ENCODE measurements at regions not wholly inside any gene's neighbourhood (a gene's known extent, or its start where the extent isn't known, plus 50 kb on each side); places are given as distances from the start of the nearest gene placed in this dataset.

DNA sequence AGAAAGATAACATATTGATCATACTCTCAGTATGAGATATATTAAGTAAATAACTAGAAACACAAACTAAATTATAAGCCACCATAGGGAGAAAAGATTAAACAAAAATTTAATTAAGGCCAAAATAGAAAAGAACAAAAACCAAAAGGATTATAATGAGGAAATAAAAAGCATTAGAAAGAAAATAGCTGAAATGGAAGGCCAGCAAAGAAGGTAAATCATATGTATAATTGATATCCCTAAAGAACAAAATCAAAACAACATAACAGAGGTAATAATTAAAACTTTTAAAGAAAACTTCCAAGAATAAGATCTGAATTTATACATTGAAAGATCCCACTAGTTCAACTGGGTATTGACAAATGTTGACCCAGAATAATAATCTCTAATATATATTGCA is 453.0 kb downstream of the LRRIQ3 start (continued):
- TF ChIP-seq, protein P1, sequence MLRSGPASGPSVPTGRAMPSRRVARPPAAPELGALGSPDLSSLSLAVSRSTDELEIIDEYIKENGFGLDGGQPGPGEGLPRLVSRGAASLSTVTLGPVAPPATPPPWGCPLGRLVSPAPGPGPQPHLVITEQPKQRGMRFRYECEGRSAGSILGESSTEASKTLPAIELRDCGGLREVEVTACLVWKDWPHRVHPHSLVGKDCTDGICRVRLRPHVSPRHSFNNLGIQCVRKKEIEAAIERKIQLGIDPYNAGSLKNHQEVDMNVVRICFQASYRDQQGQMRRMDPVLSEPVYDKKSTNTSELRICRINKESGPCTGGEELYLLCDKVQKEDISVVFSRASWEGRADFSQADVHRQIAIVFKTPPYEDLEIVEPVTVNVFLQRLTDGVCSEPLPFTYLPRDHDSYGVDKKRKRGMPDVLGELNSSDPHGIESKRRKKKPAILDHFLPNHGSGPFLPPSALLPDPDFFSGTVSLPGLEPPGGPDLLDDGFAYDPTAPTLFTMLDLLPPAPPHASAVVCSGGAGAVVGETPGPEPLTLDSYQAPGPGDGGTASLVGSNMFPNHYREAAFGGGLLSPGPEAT (IDR thresholded peaks at IDR 0.05; ENCODE audit: low read depth) = no peak

GRCh38 chr1:73736125-73736524 is 461.9 kb downstream of the LRRIQ3 start:
- TF ChIP-seq ZNF274 (IDR thresholded peaks at IDR 0.05; ENCODE audit: insufficient read depth, insufficient read length) = no peak
- no peaks in the 10 kb centered on the region for H4K20me1 ChIP-seq (ENCODE audit: control insufficient read depth, insufficient read depth)
- H3K4me1 ChIP-seq (ENCODE audit: control insufficient read depth, insufficient read depth, low read length) = no peaks in the 10 kb centered on the region
- H3K9ac ChIP-seq (ENCODE audit: control insufficient read depth, insufficient read depth, low read length) = no peak overlapping the region
- H3K36me3 ChIP-seq (ENCODE audit: control insufficient read depth in 2 of 2, insufficient read depth in 2 of 2, low read length in 1 of 2) = no peaks in the 10 kb centered on the region
- 0% methylated on average over 2 of the region's 2 CpGs for WGBS (ENCODE audit: insufficient coverage, insufficient replicate concordance, low lambda C conversion rate, missing lambda C conversion rate)
- H3K27ac ChIP-seq (ENCODE audit: control insufficient read depth, insufficient read depth) = no peak overlapping the region
- DNase-seq (ENCODE audit: low read depth, low spot score) (no peak), FAIRE-seq (no peak), ATAC-seq (no peak)
- SMC1A ChIA-PET (ENCODE audit: uncharacterized antibody, unreplicated experiment) = no interaction called here
- CTCF ChIA-PET = no interaction called here
- BruUV-seq (replicated peaks) = no TSS peak
- no peak overlapping the region for H2AFZ ChIP-seq (ENCODE audit: control insufficient read depth, low read depth, low read length)
- RAD21 ChIA-PET (ENCODE audit: unreplicated experiment) = no interaction called here
- H3K4me3 ChIP-seq = no peak overlapping the region
- in situ Hi-C loops (cut with MboI) (no loop called here), intact Hi-C loops (cut with micrococcal nuclease; ENCODE audit: unreplicated experiment) (no loop called here)
- no peak overlapping the region for H3K4me2 ChIP-seq (ENCODE audit: control insufficient read depth, insufficient read depth)
- no peaks in the 10 kb centered on the region for H3K27me3 ChIP-seq (replicated peaks in 1 of 2; ENCODE audit: control insufficient read depth in 2 of 2, insufficient read depth in 2 of 2, low read length in 1 of 2)
- POLR2A ChIA-PET = no interaction called here
- H3K79me2 ChIP-seq (ENCODE audit: control insufficient read depth, insufficient read depth, low read length) = no peaks in the 10 kb centered on the region
- no peaks in the 10 kb centered on the region for H3K9me3 ChIP-seq (replicated peaks; ENCODE audit: control insufficient read depth, insufficient read depth, low read length)

DNA sequence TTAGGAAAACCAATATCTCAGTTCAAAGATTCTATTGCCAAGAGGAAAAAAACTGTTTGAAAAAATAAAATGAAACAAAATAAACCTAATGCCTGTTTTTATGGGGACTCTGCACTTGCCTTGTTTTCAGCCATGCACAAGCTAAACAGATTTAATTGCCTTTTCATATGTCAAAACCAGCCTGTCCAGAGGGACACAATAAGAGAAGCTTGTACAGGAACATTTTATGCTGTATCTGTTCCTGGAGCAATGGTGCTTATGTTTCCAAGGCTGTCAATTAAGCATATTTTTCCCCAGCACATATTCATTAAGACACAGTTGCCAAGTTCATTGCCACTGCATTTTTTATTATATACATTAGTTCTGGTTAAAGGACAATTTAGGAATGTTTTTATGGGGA is 470.9 kb downstream of the LRRIQ3 start:
- no peak for ATAC-seq

More for the DNA sequence above, 470.9 kb downstream of the LRRIQ3 start:
- H3K27ac ChIP-seq (ENCODE audit: control insufficient read depth, insufficient read depth) = no peak overlapping the region
- H3K79me2 ChIP-seq (ENCODE audit: control insufficient read depth, insufficient read depth, low read length) = no peaks in the 10 kb centered on the region
- RAD21 ChIA-PET (ENCODE audit: unreplicated experiment) = no interaction called here
- no peak for TF ChIP-seq ZNF24 (IDR thresholded peaks at IDR 0.05)
- TF ChIP-seq TCF7 (IDR thresholded peaks at IDR 0.05; ENCODE audit: borderline replicate concordance) = no peak
- no peak for TF ChIP-seq ZSCAN29 (IDR thresholded peaks at IDR 0.05)
- TF ChIP-seq ETV6 (conservative IDR thresholded peaks at IDR 0.05 in 1 of 2, IDR thresholded peaks at IDR 0.05 in 1 of 2; ENCODE audit: borderline replicate concordance in 1 of 2, low read depth in 1 of 2) = no peak
- TF ChIP-seq CREM (IDR thresholded peaks at IDR 0.05; ENCODE audit: low read depth) = no peak
- no peak for TF ChIP-seq ZNF274 (IDR thresholded peaks at IDR 0.05; ENCODE audit: insufficient read depth, insufficient read length)
- H3K4me2 ChIP-seq (ENCODE audit: control insufficient read depth, insufficient read depth) = no peak overlapping the region
- H3K36me3 ChIP-seq (ENCODE audit: control insufficient read depth in 2 of 2, insufficient read depth in 2 of 2, low read length in 1 of 2) = no peaks in the 10 kb centered on the region
- no peaks in the 10 kb centered on the region for H3K27me3 ChIP-seq (replicated peaks in 1 of 2; ENCODE audit: control insufficient read depth in 2 of 2, insufficient read depth in 2 of 2, low read length in 1 of 2)
- SMC1A ChIA-PET (ENCODE audit: uncharacterized antibody, unreplicated experiment) = no interaction called here
- intact Hi-C loops (cut with micrococcal nuclease; ENCODE audit: unreplicated experiment) = no loop called here
- no peak for DNase-seq (ENCODE audit: low read depth, low spot score)
- no peak for FAIRE-seq
- H4K20me1 ChIP-seq (ENCODE audit: control insufficient read depth, insufficient read depth) = no peaks in the 10 kb centered on the region
- in situ Hi-C loops (cut with MboI) = no loop called here
- H3K9ac ChIP-seq (ENCODE audit: control insufficient read depth, insufficient read depth, low read length) = no peak overlapping the region
- POLR2A ChIA-PET = no interaction called here
- no peaks in the 10 kb centered on the region for H3K9me3 ChIP-seq (replicated peaks; ENCODE audit: control insufficient read depth, insufficient read depth, low read length)
- no peaks in the 10 kb centered on the region for H3K4me1 ChIP-seq (ENCODE audit: control insufficient read depth, insufficient read depth, low read length)
- no peak overlapping the region for H3K4me3 ChIP-seq
- CTCF ChIA-PET = no interaction called here
- no peak overlapping the region for H2AFZ ChIP-seq (ENCODE audit: control insufficient read depth, low read depth, low read length)
- BruUV-seq (replicated peaks) = no TSS peak
